ENCODE measurements at regions not wholly inside any gene's neighbourhood (a gene's known extent, or its start where the extent isn't known, plus 50 kb on each side); places are given as distances from the start of the nearest gene placed in this dataset.
"Not testable (repeated sequence)": the region's sequence is repeated elsewhere in the genome, so short reads cannot be mapped to it uniquely, and the experiment has no call there.

GRCh38 chr10:8310930-8311329 is 256.4 kb downstream of the GATA3 start:
- no peak for DNase-seq (ENCODE audit: low read depth in 2 of 2)

- no peak for DNase-seq (ENCODE audit: low read depth in 2 of 2)
Observed at GRCh38 chr10:8311526-8312070, 257.1 kb downstream of the GATA3 start.

- DNase-seq (ENCODE audit: low read depth in 2 of 2): no peak
Observed at GRCh38 chr10:8312079-8312478, 257.6 kb downstream of the GATA3 start.

- no peak for DNase-seq (ENCODE audit: low read depth in 2 of 2)
Observed at GRCh38 chr10:8312781-8313180, 258.3 kb downstream of the GATA3 start.

DNA sequence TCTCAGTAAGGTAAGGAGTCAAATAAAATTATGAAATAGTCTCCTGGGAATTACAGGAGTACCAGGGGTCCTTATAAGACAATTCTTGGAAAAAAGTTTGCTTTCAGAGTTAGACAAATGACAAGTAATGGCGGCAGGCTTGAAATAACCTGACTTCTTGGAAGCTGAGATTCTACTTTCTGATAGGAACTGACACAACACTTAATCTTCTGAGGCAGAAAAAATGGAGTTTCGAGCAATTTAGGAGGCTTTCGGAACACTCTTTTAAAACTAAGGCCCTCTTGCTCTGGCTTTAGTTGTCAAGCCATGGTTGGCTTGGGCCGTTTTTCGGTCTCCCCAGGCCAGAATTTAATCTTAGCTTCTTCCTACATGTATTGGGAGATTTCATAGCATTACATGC is 260.0 kb downstream of the GATA3 start:
- no peak for DNase-seq (ENCODE audit: low read depth in 2 of 2)

DNA sequence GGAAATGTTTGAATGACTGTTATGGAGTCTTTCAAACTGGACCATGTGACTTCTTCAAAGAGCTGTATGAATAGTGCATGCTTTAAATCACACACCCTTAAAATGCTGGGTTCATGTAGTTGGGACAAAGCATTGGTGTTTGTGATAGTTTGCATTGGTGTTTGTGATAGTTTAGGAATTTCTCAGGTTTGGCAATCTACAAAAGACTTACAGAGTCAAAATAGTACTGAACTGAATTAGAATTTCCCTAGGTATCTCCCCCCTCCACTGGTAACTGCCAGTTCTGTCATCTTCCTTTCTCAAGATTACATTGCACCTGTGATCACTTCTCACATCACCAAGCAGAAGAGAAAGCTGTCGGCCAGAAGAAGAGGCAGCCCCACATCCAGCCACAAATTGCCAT is 261.1 kb downstream of the GATA3 start:
- DNase-seq (ENCODE audit: low read depth in 2 of 2): no peak

DNA sequence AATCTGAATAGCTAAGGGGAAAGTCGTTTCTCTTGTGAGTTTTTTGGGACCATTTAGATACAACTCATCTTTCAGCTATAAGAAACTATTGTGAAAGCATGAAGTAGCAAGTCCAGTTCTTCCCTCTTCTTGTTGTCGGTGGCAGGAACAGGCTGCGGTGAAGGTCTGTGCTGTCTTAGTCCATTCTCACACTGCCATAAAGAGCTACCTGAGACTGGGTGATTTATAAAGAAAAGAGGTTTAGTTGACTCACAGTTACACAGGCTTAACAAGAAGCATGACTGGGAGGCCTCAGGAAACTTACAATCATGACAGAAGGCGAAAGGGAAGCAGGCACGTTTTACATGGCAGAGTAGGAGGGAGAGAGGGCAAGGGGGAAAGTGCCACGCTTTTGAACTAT is 261.8 kb downstream of the GATA3 start:
- no peak for DNase-seq (ENCODE audit: low read depth in 2 of 2)

GRCh38 chr10:8318429-8318828 is 263.9 kb downstream of the GATA3 start:
- DNase-seq (ENCODE audit: low read depth in 2 of 2): not testable (repeated sequence)

- DNase-seq (ENCODE audit: low read depth in 2 of 2): no peak
Observed at GRCh38 chr10:8318956-8319355, 264.5 kb downstream of the GATA3 start.

DNA sequence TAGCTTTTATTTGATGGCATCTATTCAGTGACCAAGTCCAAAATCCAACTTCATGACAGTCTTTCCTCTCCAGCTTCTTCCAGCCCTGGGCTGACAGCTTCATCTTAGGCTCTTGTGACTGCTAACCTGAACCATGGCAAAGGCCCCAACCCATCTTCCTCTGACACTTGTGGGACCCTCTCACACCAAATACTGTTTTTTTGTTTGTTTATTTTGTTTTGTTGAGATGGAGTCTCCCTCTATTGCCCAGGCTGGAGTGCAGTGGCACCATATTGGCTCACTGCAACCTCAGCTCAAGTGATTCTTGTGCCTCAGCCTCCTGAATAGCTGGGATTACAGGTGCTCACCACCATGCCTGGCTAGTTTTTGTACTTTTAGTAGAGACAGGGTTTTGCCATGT is 265.2 kb downstream of the GATA3 start:
- no peak for DNase-seq (ENCODE audit: low read depth in 2 of 2)

DNA sequence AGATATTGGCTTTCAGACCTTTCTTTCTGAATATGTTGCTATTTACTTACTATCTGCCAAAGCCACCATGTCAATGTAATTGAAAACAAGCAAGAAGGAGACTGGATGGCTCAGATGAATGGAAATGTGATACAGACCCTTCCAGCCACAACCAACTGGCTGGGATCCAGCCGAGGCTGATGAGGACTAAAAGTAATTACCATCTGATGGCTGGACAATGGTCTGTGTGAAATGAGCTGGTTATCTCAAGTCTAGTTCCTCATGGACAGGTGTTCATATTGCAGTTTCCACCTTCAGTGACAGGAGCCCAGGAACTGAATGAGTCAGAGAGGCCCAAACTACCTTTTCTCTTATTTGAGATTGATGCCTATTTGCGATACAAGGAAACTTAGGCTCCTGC is 267.5 kb downstream of the GATA3 start:
- DNase-seq (ENCODE audit: low read depth in 2 of 2): no peak

- no peak for DNase-seq (ENCODE audit: low read depth in 2 of 2)
Observed at GRCh38 chr10:8323428-8324054, 269.1 kb downstream of the GATA3 start.

- DNase-seq (ENCODE audit: low read depth in 2 of 2): no peak
Observed at GRCh38 chr10:8325024-8325980, 270.8 kb downstream of the GATA3 start.

DNA sequence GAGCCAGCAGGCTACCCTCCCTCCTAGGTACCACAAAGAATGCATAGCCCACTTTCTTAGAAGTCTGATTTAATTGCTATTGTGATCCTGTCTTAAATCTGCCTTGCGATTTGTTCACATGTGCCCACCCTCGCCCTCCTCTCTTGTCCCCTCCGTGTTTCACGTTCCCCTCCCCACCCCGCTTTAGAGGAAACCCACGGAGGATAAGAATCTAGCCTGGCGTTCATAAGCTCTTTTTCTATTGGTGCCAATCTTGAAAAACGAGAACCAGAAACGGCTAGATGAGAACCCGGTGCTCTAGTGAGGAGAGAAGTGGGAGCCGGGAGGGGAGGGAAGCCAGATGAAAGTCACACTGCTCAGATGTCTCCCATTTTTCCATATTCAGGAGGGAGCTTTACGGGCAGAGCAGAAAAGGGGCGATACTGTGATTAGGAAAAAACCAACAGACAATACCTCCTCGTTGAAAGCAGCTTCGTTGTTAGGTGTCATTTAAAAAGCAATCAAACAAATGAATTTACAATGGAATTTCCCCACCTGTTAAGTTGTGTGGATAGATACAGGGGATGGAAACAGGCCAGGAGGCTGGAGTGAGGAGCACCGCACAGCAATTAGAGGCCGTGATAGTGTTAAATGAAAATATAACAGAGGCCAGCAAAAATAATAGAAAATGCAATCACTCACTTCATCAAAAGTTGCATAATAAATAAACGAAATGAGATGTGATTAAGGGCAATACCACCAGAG is 272.1 kb downstream of the GATA3 start:
- DNase-seq (ENCODE audit: low read depth in 2 of 2): no peak

GRCh38 chr10:8327140-8327423 is 272.6 kb downstream of the GATA3 start:
- no peak for DNase-seq (ENCODE audit: low read depth in 2 of 2)

GRCh38 chr10:8331387-8331786 is 276.9 kb downstream of the GATA3 start:
- DNase-seq (ENCODE audit: low read depth in 2 of 2): no peak

- peak; percentile 69 to 74 for DNase-seq (ENCODE audit: low read depth in 2 of 2)
Observed at GRCh38 chr10:8331896-8332729, 277.6 kb downstream of the GATA3 start.

- no peak for DNase-seq (ENCODE audit: low read depth in 2 of 2)
Observed at GRCh38 chr10:8332730-8333111, 278.2 kb downstream of the GATA3 start.

DNA sequence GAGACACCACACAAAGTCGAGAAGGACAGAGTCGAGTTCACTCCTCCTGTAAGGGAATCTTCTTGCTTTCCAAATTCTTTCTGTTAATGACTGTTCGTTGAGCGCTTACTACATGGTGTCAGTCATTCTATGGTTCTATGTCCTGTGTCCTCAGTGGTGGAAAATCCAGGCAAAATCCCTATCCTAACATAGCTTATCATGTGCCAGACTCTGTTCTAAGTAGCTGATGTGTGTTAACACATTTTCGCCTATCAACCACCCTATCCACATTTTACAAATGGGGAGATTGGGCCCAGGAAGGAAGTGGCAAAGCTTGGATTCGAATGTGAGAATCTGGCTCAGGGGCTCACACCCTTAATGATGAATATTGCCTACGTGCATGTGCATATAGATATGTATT is 280.1 kb downstream of the GATA3 start:
- no peak for DNase-seq (ENCODE audit: low read depth in 2 of 2)

- no peak for DNase-seq (ENCODE audit: low read depth in 2 of 2)
Observed at GRCh38 chr10:8336629-8337331, 282.3 kb downstream of the GATA3 start.

- DNase-seq (ENCODE audit: low read depth in 2 of 2): no peak
Observed at GRCh38 chr10:8337332-8337651, 282.8 kb downstream of the GATA3 start.
